HEK293 (cell line): ENCODE measurements at regions not wholly inside any gene's neighbourhood (a gene's known extent, or its start where the extent isn't known, plus 50 kb on each side); places are given as distances from the start of the nearest gene placed in this dataset.

Experiments used
- SP2 ChIP-seq: fragments of 450-650 bp; formaldehyde crosslinking; IDR thresholded peaks from 2 replicates; pipeline ENCODE4 v1.5.1; 2016; ENCODE audit warnings: missing biosample characterization, missing genetic modification characterization
- YY1 ChIP-seq: fragments of 450-650 bp; formaldehyde crosslinking; IDR thresholded peaks from 2 replicates; pipeline ENCODE4 v1.5.1; 2018; ENCODE audit warnings: missing biosample characterization, missing genetic modification characterization
- ZNF274 ChIP-seq, 2 experiments: fragments of 200-500 bp in 1 of 2; fragments of 450-650 bp in 1 of 2; sonication (Bioruptor generic) in 1 of 2; formaldehyde crosslinking in 1 of 2; IDR thresholded peaks; 2 replicates each; pipeline versions ENCODE4 v1.5.1 to v1.6.1; 2014 to 2016; ENCODE audit warnings: borderline replicate concordance in 1 of 2, inconsistent platforms in 1 of 2, low read length in 1 of 2, missing biosample characterization in 1 of 2, missing genetic modification characterization in 1 of 2
- TF ChIP-seq, protein P1 (sequence below): fragments of 450-650 bp; formaldehyde crosslinking; IDR thresholded peaks from 2 replicates; pipeline ENCODE4 v1.5.1; 2016; ENCODE audit warnings: missing biosample characterization, missing genetic modification characterization
- TF ChIP-seq, protein P2 (sequence below): fragments of 450-650 bp; formaldehyde crosslinking; IDR thresholded peaks from 2 replicates; pipeline ENCODE4 v1.5.1; 2017; ENCODE audit warnings: missing biosample characterization, missing genetic modification characterization
- TF ChIP-seq, protein P3 (sequence below): fragments of 450-650 bp; formaldehyde crosslinking; IDR thresholded peaks from 2 replicates; pipeline ENCODE4 v1.5.1; 2016; ENCODE audit warnings: missing biosample characterization, missing genetic modification characterization

DNA sequence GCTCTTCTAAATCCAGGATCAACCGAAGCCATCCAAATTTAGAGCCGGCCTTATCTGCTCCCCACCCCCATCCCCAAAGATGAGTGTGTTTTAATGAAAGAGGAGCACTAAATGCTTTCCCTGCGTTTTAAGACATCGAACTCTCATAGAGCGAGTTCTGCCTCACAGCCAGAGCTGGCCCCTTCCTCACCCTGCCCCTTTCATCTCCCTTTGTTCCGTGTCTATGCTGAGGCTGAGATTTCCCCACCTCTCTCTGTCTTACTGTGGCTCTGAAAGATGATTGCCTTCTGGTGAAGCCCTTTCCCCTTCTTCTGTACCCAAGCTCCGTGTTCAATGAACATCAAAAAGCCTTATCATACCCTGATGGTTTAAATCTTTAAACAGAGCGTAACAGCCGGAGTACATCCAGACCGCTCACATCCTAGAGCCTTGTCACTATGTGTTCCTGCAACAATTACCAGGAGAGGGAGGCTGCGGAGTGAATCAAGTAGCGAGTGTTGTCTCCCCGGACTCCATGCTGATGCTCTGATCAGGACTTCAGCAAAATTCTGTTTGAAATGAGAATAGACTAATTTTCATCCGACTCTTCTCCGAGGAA, 110.1 kb downstream of the ZNF326 start:
- TF ChIP-seq, protein P1, sequence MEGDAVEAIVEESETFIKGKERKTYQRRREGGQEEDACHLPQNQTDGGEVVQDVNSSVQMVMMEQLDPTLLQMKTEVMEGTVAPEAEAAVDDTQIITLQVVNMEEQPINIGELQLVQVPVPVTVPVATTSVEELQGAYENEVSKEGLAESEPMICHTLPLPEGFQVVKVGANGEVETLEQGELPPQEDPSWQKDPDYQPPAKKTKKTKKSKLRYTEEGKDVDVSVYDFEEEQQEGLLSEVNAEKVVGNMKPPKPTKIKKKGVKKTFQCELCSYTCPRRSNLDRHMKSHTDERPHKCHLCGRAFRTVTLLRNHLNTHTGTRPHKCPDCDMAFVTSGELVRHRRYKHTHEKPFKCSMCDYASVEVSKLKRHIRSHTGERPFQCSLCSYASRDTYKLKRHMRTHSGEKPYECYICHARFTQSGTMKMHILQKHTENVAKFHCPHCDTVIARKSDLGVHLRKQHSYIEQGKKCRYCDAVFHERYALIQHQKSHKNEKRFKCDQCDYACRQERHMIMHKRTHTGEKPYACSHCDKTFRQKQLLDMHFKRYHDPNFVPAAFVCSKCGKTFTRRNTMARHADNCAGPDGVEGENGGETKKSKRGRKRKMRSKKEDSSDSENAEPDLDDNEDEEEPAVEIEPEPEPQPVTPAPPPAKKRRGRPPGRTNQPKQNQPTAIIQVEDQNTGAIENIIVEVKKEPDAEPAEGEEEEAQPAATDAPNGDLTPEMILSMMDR (tag by site-specific recombination): no peak
- TF ChIP-seq ZNF274 (IDR thresholded peaks at IDR 0.05; ENCODE audit: low read length): no peak
- TF ChIP-seq ZNF274 (tag by site-specific recombination; IDR thresholded peaks at IDR 0.05; ENCODE audit: borderline replicate concordance): no peak
- no peak for TF ChIP-seq SP2
- no peak for TF ChIP-seq YY1
- TF ChIP-seq, protein P2, sequence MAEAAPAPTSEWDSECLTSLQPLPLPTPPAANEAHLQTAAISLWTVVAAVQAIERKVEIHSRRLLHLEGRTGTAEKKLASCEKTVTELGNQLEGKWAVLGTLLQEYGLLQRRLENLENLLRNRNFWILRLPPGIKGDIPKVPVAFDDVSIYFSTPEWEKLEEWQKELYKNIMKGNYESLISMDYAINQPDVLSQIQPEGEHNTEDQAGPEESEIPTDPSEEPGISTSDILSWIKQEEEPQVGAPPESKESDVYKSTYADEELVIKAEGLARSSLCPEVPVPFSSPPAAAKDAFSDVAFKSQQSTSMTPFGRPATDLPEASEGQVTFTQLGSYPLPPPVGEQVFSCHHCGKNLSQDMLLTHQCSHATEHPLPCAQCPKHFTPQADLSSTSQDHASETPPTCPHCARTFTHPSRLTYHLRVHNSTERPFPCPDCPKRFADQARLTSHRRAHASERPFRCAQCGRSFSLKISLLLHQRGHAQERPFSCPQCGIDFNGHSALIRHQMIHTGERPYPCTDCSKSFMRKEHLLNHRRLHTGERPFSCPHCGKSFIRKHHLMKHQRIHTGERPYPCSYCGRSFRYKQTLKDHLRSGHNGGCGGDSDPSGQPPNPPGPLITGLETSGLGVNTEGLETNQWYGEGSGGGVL: no peak
- TF ChIP-seq, protein P3, sequence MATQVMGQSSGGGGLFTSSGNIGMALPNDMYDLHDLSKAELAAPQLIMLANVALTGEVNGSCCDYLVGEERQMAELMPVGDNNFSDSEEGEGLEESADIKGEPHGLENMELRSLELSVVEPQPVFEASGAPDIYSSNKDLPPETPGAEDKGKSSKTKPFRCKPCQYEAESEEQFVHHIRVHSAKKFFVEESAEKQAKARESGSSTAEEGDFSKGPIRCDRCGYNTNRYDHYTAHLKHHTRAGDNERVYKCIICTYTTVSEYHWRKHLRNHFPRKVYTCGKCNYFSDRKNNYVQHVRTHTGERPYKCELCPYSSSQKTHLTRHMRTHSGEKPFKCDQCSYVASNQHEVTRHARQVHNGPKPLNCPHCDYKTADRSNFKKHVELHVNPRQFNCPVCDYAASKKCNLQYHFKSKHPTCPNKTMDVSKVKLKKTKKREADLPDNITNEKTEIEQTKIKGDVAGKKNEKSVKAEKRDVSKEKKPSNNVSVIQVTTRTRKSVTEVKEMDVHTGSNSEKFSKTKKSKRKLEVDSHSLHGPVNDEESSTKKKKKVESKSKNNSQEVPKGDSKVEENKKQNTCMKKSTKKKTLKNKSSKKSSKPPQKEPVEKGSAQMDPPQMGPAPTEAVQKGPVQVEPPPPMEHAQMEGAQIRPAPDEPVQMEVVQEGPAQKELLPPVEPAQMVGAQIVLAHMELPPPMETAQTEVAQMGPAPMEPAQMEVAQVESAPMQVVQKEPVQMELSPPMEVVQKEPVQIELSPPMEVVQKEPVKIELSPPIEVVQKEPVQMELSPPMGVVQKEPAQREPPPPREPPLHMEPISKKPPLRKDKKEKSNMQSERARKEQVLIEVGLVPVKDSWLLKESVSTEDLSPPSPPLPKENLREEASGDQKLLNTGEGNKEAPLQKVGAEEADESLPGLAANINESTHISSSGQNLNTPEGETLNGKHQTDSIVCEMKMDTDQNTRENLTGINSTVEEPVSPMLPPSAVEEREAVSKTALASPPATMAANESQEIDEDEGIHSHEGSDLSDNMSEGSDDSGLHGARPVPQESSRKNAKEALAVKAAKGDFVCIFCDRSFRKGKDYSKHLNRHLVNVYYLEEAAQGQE (tag by site-specific recombination): no peak
